Nephron (organoid): ENCODE measurements at regions not wholly inside any gene's neighbourhood (a gene's known extent, or its start where the extent isn't known, plus 50 kb on each side); places are given as distances from the start of the nearest gene placed in this dataset.

Experiments used
- H3K27ac Mint-ChIP-seq, 3 experiments: 2 replicates each; pipeline ENCODE4 v1.8.0; 2020; ENCODE audit warnings: mixed read lengths in 3 of 3, mild to moderate bottlenecking in 2 of 3, moderate library complexity in 1 of 3
- H3K27me3 Mint-ChIP-seq: 2 replicates; pipeline ENCODE4 v1.8.0; 2021; ENCODE audit warnings: low read depth, mild to moderate bottlenecking, moderate library complexity, mixed read lengths
- H3K36me3 Mint-ChIP-seq: 2 replicates; pipeline ENCODE4 v1.8.0; 2020; ENCODE audit warnings: low read depth, mixed read lengths
- H3K4me1 Mint-ChIP-seq: 2 replicates; pipeline ENCODE4 v1.8.0; 2020; ENCODE audit warnings: mixed read lengths
- H3K4me3 Mint-ChIP-seq, 3 experiments: 2 replicates each; pipeline ENCODE4 v1.8.0; 2020; ENCODE audit warnings: mild to moderate bottlenecking in 3 of 3, mixed read lengths in 3 of 3, moderate library complexity in 2 of 3
- H3K9me3 Mint-ChIP-seq: 2 replicates; pipeline ENCODE4 v1.8.0; 2020; ENCODE audit warnings: mixed read lengths
- TF ChIP-seq, protein P1 (sequence below), 3 experiments: fragments of 200-600 bp; sonication (generic); IDR thresholded peaks; one replicate each; pipeline ENCODE4 v1.5.0; 2021; ENCODE audit warnings: antibody characterized with exemption in 3 of 3; ENCODE audit not compliant: unreplicated experiment in 3 of 3

DNA sequence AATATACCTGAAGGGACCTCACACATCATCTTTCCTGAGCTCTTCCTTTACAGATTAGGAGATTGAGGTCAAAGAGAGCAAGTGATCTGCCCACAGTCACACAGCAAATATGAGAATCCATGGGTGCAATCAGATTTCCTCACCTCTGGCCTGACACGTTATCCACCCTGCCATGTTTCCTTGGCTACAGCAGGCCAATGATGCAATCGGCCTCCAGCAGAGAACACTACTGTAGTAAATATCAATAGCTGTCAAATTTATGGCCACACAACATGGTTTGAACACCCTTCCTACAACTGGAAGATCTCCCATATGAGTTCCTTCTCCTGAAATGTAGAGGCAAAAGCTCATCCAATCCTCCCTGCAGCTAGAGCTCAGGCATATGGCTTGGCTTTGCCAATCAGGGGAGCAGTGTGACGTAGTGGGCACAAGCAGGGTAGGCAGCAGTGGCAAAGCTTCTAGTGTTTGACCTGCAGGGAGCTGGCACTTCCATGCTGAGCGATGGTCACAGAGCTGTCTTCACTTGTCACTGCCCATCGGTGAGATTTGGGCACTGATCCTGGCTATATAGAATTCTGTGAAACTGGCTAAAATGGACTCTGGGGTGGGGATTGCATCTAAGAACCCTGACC lies 271.3 kb downstream of the TJP1 start:
- Mint-ChIP-seq H3K27me3 (peaks cover 13% of the 10 kb centered on the region), H3K4me1 (no peaks in the 10 kb centered on the region), H3K36me3 (peaks cover 7% of the 10 kb centered on the region), H3K27ac (no peak overlapping the region), H3K9me3 (peaks cover 10% of the 10 kb centered on the region), H3K4me3 (no peak overlapping the region)
- TF ChIP-seq, protein P1, sequence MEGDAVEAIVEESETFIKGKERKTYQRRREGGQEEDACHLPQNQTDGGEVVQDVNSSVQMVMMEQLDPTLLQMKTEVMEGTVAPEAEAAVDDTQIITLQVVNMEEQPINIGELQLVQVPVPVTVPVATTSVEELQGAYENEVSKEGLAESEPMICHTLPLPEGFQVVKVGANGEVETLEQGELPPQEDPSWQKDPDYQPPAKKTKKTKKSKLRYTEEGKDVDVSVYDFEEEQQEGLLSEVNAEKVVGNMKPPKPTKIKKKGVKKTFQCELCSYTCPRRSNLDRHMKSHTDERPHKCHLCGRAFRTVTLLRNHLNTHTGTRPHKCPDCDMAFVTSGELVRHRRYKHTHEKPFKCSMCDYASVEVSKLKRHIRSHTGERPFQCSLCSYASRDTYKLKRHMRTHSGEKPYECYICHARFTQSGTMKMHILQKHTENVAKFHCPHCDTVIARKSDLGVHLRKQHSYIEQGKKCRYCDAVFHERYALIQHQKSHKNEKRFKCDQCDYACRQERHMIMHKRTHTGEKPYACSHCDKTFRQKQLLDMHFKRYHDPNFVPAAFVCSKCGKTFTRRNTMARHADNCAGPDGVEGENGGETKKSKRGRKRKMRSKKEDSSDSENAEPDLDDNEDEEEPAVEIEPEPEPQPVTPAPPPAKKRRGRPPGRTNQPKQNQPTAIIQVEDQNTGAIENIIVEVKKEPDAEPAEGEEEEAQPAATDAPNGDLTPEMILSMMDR (IDR thresholded peaks at IDR 0.05; ENCODE audit: unreplicated experiment in 3 of 3), result no peak

DNA sequence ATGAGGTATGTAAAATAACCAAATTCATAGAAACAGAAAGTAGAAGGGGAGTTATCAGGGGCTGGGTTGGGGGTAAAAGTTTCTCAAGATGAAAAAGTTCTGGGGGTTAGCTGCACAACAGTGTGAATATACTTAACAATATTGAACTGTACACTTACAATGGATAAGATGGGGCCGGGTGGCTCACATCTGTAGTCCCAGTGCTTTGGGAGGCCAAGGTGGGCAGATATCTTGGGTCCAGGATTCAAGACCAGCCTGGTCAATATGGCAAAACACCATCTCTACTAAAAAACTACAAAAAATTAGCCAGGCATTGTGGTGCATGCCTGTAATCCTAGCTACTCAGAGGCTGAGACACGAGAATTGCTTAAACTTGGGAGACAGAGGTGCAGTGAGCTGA lies 274.3 kb downstream of the TJP1 start:
- Mint-ChIP-seq H3K4me3 (no peak overlapping the region), H3K27me3 (peaks cover 8% of the 10 kb centered on the region), H3K27ac (no peak overlapping the region), H3K36me3 (peaks cover 10% of the 10 kb centered on the region), H3K4me1 (no peaks in the 10 kb centered on the region), H3K9me3 (peaks cover 24% of the 10 kb centered on the region)
- TF ChIP-seq, protein P1 (IDR thresholded peaks at IDR 0.05; ENCODE audit: unreplicated experiment in 3 of 3), result no peak

DNA sequence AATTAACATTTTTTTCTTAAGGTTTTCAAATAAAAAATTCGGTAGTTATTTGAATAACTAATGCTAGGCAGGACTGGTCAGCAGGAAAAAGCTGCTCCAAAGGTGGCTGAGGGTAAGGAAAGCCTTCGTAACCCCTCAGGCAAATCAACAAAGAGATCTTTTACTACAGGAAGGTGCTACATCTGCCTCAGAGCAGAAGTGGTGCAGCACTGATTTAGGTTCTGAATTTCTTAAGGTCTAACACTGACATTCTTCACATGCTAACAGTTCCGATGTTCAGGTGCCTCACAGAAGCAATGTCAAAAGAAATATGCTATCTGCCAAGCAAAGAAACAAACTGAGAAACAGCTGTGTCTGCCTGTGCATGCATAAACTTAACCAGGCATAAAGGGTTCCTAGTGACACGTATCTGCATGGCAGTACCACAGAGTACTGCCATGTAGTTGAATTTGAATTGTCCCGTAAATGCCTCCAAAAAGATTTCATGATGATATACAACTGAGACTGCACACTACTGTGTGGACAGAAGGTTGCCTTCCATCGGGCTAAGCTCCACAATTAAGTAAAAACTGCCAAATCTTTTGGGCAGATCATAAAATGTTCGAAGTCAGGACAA lies 275.0 kb upstream of the NSMCE3 start:
- Mint-ChIP-seq H3K36me3 (peaks cover 10% of the 10 kb centered on the region), H3K9me3 (peaks cover 24% of the 10 kb centered on the region), H3K4me1 (no peaks in the 10 kb centered on the region), H3K27me3 (peaks cover 6% of the 10 kb centered on the region), H3K27ac (no peak overlapping the region), H3K4me3 (no peak overlapping the region)
- TF ChIP-seq, protein P1 (IDR thresholded peaks at IDR 0.05; ENCODE audit: unreplicated experiment in 3 of 3), result no peak

DNA sequence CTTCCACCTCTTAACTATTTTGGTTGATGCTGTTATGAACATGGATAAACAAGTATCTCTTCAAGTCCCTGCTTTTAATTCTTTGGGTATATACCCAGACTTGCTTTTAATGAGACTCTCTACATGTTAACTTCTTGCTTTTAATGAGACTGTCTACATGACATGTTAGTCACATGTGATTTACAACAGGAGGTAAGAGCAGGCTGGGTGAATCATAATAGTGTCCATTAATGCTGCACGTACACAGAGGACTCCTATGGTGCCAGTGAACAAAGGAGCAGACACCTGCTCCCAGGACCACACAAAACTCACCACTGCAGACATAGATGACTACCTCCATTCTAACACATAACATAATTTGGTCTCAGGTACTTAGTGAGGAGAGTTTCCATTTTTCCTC lies 273.4 kb upstream of the NSMCE3 start:
- Mint-ChIP-seq H3K4me1 (no peaks in the 10 kb centered on the region), H3K36me3 (peaks cover 10% of the 10 kb centered on the region), H3K27ac (no peak overlapping the region), H3K27me3 (peaks cover 6% of the 10 kb centered on the region), H3K9me3 (peaks cover 24% of the 10 kb centered on the region), H3K4me3 (no peak overlapping the region)
- TF ChIP-seq, protein P1 (IDR thresholded peaks at IDR 0.05; ENCODE audit: unreplicated experiment in 3 of 3), result no peak

DNA sequence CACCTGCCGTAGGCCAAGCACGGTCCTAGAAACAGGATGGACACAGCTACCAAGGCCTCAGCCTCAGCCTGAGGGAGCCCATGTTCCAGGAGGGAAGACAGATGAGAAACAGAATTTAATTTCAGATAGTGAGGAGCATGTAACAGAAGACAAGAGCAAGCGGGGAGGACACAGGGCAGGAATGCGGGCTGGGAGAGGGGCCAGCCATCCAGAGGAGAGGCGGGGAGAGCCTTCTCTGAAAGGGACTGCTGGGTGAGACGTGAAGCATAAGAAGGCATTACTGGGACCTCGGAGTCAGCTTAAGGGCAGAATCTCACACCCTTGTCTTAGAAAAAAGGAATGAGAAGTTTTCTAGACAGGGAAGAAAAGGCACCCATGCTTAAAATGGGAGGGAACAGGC lies 271.7 kb upstream of the NSMCE3 start:
- Mint-ChIP-seq H3K4me3 (no peak overlapping the region), H3K27me3 (peaks cover 6% of the 10 kb centered on the region), H3K9me3 (peaks cover 17% of the 10 kb centered on the region), H3K27ac (no peak overlapping the region), H3K4me1 (no peaks in the 10 kb centered on the region), H3K36me3 (peaks cover 7% of the 10 kb centered on the region)
- TF ChIP-seq, protein P1 (IDR thresholded peaks at IDR 0.05; ENCODE audit: unreplicated experiment in 3 of 3), result no peak

DNA sequence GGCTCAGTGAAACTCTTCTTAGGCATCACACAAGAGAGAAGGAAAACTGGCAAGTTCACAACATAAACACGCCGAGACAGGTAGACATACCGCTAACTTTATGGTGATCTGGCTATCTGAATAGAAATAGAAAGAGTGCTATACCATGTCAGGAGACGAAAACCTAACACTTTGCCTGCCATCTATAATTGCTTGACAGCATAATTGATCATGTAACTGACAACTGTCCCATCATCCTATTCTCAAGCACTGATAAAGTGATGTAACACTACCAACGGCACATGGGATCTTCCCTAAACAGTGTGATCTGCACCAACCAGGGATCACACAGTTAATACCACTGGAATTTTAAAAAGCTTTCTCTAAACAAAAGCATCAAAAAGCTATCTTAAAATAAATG lies 270.9 kb upstream of the NSMCE3 start:
- Mint-ChIP-seq H3K27me3 (peaks cover 6% of the 10 kb centered on the region), H3K36me3 (no peaks in the 10 kb centered on the region)
- TF ChIP-seq, protein P1 (IDR thresholded peaks at IDR 0.05; ENCODE audit: unreplicated experiment in 3 of 3), result no peak

More for the DNA sequence above, 270.9 kb upstream of the NSMCE3 start:
- Mint-ChIP-seq H3K9me3 (peaks cover 9% of the 10 kb centered on the region), H3K4me3 (no peak overlapping the region), H3K4me1 (no peaks in the 10 kb centered on the region), H3K27ac (no peak overlapping the region)
